Epidermal melanocyte (primary cell): ENCODE measurements at regions not wholly inside any gene's neighbourhood (a gene's known extent, or its start where the extent isn't known, plus 50 kb on each side); places are given as distances from the start of the nearest gene placed in this dataset.
"Not testable (repeated sequence)": the region's sequence is repeated elsewhere in the genome, so short reads cannot be mapped to it uniquely, and the experiment has no call there.

ENCODE experiments used
- DNase-seq: peaks from one replicate; pipeline ENCODE4 v3.0.0; 2011; ENCODE audit warnings: low spot score; ENCODE audit not compliant: insufficient read length

- no peak for DNase-seq
Observed at GRCh38 chr16:52309446-52310416, 237.2 kb downstream of the TOX3 start.

GRCh38 chr16:52308051-52308450 lies 238.9 kb downstream of the TOX3 start:
- DNase-seq = no peak

- DNase-seq = no peak
Observed at GRCh38 chr16:52301026-52301425, 245.9 kb downstream of the TOX3 start.

GRCh38 chr16:52298769-52299168 lies 248.2 kb downstream of the TOX3 start:
- DNase-seq = no peak

- not testable (repeated sequence) for DNase-seq
Observed at GRCh38 chr16:52296706-52297315, 250.1 kb downstream of the TOX3 start.

- DNase-seq = no peak
Observed at GRCh38 chr16:52296076-52296475, 250.9 kb downstream of the TOX3 start.

GRCh38 chr16:52294660-52295059 lies 252.3 kb downstream of the TOX3 start:
- DNase-seq = no peak

GRCh38 chr16:52293204-52293603 lies 253.7 kb downstream of the TOX3 start:
- DNase-seq = no peak

GRCh38 chr16:52283584-52284375 lies 263.2 kb downstream of the TOX3 start:
- no peak for DNase-seq

- DNase-seq = no peak
Observed at GRCh38 chr16:52283018-52283417, 263.9 kb downstream of the TOX3 start.

GRCh38 chr16:52280086-52280485 lies 266.9 kb downstream of the TOX3 start:
- DNase-seq = no peak

- no peak for DNase-seq
Observed at GRCh38 chr16:52271088-52271750, 275.7 kb downstream of the TOX3 start.

GRCh38 chr16:52265446-52265861 lies 281.5 kb downstream of the TOX3 start:
- no peak for DNase-seq

GRCh38 chr16:52257534-52257933 lies 289.4 kb downstream of the TOX3 start:
- DNase-seq = no peak

- DNase-seq = no peak
Observed at GRCh38 chr16:52256310-52257078, 290.4 kb downstream of the TOX3 start.

GRCh38 chr16:52254746-52255145 lies 292.2 kb downstream of the TOX3 start:
- DNase-seq = no peak

GRCh38 chr16:52252680-52253079 lies 294.3 kb downstream of the TOX3 start:
- DNase-seq = no peak

- DNase-seq = no peak
Observed at GRCh38 chr16:52251495-52251894, 295.4 kb downstream of the TOX3 start.

GRCh38 chr16:52247737-52248136 lies 299.2 kb downstream of the TOX3 start:
- no peak for DNase-seq

- no peak for DNase-seq
Observed at GRCh38 chr16:52238710-52239109, 308.2 kb downstream of the TOX3 start.

- no peak for DNase-seq
Observed at GRCh38 chr16:52237823-52238222, 309.1 kb downstream of the TOX3 start.
